AG04450 (cell line): ENCODE measurements at regions not wholly inside any gene's neighbourhood (a gene's known extent, or its start where the extent isn't known, plus 50 kb on each side); places are given as distances from the start of the nearest gene placed in this dataset.

ENCODE experiments used
- CTCF ChIA-PET: fragments of 300-600, 350-600 bp; formaldehyde crosslinking; extraction: SDS; loops from one replicate; lab custom pipeline; 2022; ENCODE audit warnings: antibody characterized with exemption, inconsistent platforms; lab: Charles Lee
- POLR2A ChIA-PET: fragments of 350-600 bp; formaldehyde crosslinking; extraction: SDS; loops from one replicate; lab custom pipeline; 2021; ENCODE audit warnings: antibody characterized with exemption, inconsistent platforms; lab: Yijun Ruan, JAX
- DNase-seq: peaks from one replicate; pipeline ENCODE4 v3.0.0-alpha.2; 2011; ENCODE audit warnings: low read depth, low spot score
- H3K27ac ChIP-seq: one replicate; pipeline ENCODE4 v1.5.1; 2012; ENCODE audit warnings: low read depth, low read length, control low read depth
- H3K27me3 ChIP-seq: one replicate; pipeline ENCODE4 v1.6.0; 2012; ENCODE audit warnings: low read length; ENCODE audit not compliant: control insufficient read depth, insufficient read depth
- H3K4me3 ChIP-seq: 2 replicates; pipeline ENCODE4 v1.5.1; 2011; ENCODE audit warnings: mild to moderate bottlenecking, low read depth, low read length, control low read depth
- H3K9me3 ChIP-seq: 2 replicates; pipeline ENCODE4 v1.5.1; 2012; ENCODE audit warnings: low read length; ENCODE audit not compliant: control insufficient read depth, insufficient read depth
- CTCF ChIP-seq: IDR thresholded peaks from 2 replicates; pipeline ENCODE4 v1.5.1; 2011; ENCODE audit warnings: low read depth, low read length, control low read depth, inconsistent platforms

GRCh38 chr6:169028343-169028742 lies 225.3 kb downstream of the THBS2 start:
- DNase-seq = no peak
- ChIA-PET CTCF (no interaction called here), POLR2A (no interaction called here)
- peaks cover 22% of the 10 kb centered on the region; the same call in 1 of the 2 replicates for H3K9me3 ChIP-seq
- no peak overlapping the region for H3K27ac ChIP-seq
- H3K4me3 ChIP-seq = no peak overlapping the region
- H3K27me3 ChIP-seq = no peaks in the 10 kb centered on the region
- TF ChIP-seq CTCF = no peak

GRCh38 chr6:169026175-169026574 lies 227.5 kb downstream of the THBS2 start:
- ChIA-PET POLR2A (no interaction called here), CTCF (no interaction called here)
- Histone ChIP-seq H3K4me3 (no peak overlapping the region), H3K27ac (no peak overlapping the region), H3K9me3 (peaks cover 22% of the 10 kb centered on the region; the same call in 1 of the 2 replicates), H3K27me3 (no peaks in the 10 kb centered on the region)
- no peak for TF ChIP-seq CTCF
- DNase-seq = no peak

- no peak overlapping the region for H3K27ac ChIP-seq
- H3K4me3 ChIP-seq = no peak overlapping the region
- no peak for TF ChIP-seq CTCF
- ChIA-PET POLR2A (no interaction called here), CTCF (no interaction called here)
- DNase-seq = no peak
- peaks cover 22% of the 10 kb centered on the region; the same call in 1 of the 2 replicates for H3K9me3 ChIP-seq
- H3K27me3 ChIP-seq = no peaks in the 10 kb centered on the region
Measured at GRCh38 chr6:169024047-169024660, 229.5 kb downstream of the THBS2 start.

GRCh38 chr6:169023161-169023874 lies 230.3 kb downstream of the THBS2 start:
- no peak overlapping the region for H3K4me3 ChIP-seq
- no peak overlapping the region for H3K27ac ChIP-seq
- H3K27me3 ChIP-seq = peaks cover 2% of the 10 kb centered on the region
- no peak for TF ChIP-seq CTCF
- H3K9me3 ChIP-seq = peaks cover 22% of the 10 kb centered on the region; the same call in 1 of the 2 replicates
- no peak for DNase-seq
- POLR2A ChIA-PET = no interaction called here
- CTCF ChIA-PET = no interaction called here

- H3K27me3 ChIP-seq = peaks cover 2% of the 10 kb centered on the region
- H3K4me3 ChIP-seq = no peak overlapping the region
- DNase-seq = no peak
- ChIA-PET POLR2A (no interaction called here), CTCF (no interaction called here)
- no peak overlapping the region for H3K27ac ChIP-seq
- TF ChIP-seq CTCF = no peak
- H3K9me3 ChIP-seq = peaks cover 22% of the 10 kb centered on the region; the same call in 1 of the 2 replicates
Measured at GRCh38 chr6:169022079-169022478, 231.6 kb downstream of the THBS2 start.
